Stimulated activated CD8-positive, alpha-beta memory T cell treated with anti-CD3 and anti-CD28 coated beads, Interleukin-4, amount 100 ng/mL, for 48 hours (primary cell): ENCODE measurements at regions not wholly inside any gene's neighbourhood (a gene's known extent, or its start where the extent isn't known, plus 50 kb on each side); places are given as distances from the start of the nearest gene placed in this dataset.
"Not testable (repeated sequence)": the region's sequence is repeated elsewhere in the genome, so short reads cannot be mapped to it uniquely, and the experiment has no call there.

ENCODE experiments used
- DNase-seq: peaks from one replicate; pipeline ENCODE4 v3.0.0-alpha.2; 2020

DNA sequence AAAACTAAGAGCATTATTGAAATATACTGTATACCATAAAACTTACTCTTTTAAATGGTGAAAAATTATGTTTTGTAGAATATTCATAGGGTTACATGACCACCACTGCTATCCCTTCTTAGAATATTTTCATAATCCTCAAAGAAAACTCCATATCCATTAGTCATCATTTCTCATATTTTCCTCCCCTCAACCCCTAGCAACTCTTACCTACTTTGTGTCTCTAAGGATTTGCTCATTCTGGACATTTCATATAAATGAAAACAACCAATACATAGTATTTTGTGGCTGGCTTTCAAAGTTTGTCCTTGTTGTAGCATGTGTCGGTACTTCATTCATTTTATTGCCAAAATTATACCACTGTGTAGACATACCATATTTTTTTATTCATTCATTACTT is 863.8 kb downstream of the KCNA4 start:
- DNase-seq: no peak

DNA sequence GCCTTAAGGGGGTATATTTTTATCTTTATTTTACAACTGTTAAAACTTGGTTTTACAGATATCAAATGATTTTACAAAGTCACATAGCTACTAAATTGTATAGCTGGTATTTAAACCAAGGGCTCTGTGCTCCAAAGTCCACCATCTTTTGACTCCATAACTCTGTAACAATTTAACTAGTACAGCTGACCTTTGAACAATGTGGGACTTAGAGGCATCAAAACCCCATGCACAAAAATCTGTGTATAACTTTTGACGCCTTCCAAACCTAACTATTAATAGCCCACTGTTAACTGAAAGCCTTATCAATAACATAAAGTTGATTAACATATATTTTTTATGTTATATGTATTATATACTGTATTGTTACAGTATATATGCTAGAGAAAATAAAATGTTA is 874.3 kb downstream of the KCNA4 start:
- not testable (repeated sequence) for DNase-seq

DNA sequence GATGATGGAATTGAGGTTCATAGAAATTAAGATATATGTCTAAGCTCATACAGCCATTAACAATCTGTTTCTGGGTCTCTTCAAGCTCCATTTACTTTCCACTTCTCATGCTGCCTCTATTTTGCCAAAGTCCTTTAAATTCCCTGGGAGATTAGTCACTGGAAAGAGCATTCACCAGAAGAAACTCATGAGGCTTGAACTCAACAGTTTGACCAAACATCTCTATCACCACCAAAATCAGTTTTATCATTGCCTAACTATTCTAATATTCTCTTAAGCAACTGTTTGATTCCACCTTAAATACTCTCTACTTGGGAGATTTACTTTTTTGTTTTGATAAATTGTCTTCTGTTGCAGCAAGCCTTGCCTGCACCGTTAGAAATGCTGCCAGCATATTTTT is 881.3 kb downstream of the KCNA4 start:
- no peak for DNase-seq

DNA sequence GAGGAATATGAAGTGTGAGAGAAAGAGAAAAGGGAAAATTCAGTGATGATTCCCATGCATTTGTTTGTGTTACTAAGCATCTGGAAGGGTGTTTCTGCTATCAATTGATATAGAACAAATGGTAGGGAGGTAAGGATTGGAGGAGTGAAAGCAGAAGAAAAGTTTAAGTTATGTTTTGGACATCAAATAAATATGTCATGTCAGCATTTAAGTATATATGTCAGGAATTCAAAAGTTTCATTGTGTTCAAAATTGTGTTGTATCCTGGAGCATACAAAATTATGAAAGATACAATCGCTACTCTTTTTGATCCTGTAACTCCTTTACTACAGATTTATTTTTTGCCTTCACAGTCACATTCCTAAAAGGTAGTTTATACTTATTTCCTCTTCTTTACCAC is 885.8 kb downstream of the KCNA4 start:
- DNase-seq: no peak

DNA sequence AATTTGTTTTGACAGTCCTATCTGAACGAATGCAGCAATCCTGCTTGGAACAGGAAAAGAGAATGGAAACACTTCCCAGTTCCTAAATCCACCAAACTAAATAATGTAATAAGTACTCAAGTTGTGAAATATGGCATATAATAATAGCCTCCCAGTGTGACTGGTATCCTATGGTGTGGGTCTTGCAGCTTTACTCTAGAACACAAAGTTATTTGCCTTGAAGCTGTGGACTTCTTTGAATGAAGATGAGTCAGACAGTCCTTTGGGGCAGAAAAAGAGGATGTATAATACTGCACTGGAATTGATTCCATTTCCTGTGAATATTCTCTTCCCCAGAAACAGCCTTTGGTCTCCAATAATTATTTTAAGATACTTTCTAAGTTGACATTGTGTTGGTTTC is 887.0 kb downstream of the KCNA4 start:
- DNase-seq: no peak

DNA sequence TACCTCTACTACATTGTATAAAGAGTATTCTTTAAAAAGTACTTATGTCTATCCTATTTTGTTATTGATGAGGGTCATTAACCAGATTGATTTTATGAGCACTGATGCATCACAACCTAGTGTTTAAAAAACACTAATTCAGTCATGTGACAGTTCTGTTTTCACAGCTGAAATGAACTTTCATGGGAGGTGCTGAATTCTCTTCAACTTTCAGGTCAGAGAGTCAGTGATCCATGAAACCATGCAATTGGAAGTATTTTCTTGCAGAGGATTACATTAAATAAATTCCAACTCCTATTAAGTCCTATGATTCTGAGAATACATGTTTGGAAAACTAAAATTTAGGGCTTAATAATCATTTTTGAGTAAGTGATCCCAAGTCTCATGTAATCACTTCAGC is 889.4 kb downstream of the KCNA4 start:
- no peak for DNase-seq

DNA sequence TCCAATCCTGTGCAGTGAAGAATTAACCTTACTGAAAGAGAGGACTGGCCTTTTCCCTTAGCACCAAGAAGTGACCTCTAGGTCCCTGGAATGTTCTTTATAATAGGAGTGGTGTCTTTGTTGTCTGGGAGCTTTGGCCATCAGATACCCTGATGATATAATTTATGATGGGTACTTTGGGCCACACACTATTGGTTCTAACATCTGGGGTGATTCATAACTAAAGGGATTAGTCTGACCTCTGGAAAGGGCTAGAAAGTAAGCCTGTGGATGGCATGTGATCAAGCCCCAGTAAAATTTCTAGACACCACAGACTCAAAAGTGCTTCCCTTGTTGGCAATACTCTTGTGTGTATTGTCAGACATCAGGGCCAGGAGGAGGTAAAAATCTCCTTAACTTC is 891.2 kb downstream of the KCNA4 start:
- no peak for DNase-seq

DNA sequence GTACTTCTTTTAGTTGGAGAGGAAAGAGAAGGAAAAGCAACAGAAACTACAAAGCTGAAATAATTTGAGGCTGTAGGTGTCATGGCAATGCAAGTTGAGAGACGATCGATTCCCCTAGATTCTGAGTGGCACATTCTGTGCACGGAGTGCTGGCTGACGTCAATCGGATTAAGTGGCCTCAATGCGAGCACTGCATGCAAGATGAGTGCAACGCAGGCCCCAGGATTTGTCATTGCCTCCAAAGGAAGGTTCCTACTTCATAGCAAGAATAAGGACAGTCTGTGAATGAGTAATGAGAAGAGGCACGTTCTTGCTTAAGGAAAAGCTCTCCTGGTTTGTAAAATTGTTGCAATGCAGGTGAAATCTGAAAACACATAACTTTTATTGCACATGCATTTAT is 892.4 kb downstream of the KCNA4 start:
- no peak for DNase-seq

DNA sequence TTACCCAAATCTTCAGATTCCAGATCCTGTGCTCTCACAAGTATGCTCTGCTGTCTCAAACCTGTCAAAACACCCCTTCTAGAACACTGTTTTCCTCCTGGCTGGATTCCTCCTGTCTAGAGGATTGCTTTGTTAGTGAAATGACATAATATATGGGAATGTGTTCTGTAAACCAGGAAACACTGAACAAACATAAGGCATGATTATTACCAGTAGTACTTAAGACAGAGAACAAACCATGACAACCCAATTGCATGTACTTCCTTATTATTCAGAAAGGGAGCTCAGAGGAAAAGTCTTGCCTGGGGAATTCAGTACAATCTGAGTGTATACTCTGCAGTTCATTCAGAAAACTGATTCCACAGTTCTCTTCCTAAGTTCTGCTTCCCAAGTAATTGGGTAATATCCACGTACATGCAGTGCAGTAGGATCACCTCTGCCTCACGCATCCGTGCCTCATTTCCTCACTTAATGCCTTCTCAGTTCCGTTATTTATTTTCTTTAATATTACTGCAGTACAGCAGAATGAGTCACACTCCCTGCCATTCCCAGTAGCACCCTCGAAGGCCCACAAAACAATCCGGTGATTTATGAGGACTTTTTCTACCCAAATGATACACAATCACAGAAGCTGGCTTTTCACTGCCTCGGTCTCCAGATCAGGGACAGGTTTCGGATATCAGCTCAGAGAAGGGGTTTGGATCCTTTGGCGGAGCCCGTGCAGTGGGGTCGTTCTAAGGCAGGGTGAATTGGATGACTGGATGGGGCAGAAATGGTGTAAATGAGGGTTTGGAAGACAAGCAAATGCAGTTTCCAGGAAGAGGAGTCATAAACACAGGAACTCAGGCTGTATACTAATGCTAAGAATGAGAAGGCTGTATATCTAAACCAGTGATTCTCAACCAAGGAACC is 896.9 kb downstream of the KCNA4 start:
- no peak for DNase-seq

DNA sequence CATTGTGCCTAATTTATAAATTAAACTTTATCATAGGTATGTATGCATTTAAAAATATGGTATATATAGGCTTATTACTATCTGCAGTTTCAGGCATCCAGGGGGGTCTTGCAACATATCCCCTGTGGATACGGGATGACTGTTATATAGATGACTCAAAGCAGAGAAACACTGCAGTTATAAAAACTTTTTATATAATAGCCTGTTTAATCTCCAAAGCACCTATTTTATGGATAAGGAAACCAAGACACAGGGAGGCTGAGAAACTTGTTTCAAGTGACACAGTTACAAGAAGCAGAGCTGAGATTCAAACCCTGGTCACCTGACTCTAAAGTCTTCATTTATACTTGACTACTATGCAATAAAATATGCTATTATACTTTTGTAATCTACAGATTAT is 897.7 kb downstream of the KCNA4 start:
- no peak for DNase-seq

DNA sequence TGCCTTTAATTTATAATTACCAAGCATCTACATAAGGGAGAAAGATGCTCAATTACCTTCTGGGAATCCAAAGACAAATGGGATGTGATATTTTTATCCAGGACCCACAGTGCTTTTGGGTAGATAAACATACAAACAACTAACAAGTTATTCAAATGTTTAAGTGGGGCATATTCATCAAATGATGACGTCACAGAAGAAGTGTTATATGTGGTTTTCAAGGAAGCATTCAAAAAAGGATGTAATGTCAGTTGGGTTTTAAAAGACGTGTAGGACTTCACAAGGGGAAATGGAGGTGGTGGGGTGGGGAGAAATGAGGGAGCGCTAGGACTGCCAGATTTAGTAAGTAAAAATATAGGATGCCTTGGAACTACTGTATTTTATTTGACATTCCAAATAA is 915.9 kb downstream of the KCNA4 start:
- no peak for DNase-seq

DNA sequence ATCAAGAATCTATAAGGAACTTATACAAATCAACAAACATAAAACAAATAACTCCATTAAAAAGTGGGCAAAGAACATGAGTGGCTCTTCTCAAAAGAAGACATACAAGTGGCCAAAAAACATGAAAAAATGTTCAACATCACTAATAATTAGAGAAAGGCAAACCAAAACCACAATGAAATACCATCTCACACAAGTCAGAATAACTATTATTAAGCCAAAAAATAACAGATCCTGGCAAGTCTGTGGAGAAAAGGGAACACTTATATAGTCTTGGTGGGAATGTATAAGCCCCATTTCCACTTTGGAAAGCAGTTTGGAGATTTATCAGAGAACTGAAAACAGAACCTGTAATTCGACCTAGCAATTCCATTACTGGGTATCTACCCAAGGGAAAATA is 921.0 kb downstream of the KCNA4 start:
- DNase-seq: no peak

DNA sequence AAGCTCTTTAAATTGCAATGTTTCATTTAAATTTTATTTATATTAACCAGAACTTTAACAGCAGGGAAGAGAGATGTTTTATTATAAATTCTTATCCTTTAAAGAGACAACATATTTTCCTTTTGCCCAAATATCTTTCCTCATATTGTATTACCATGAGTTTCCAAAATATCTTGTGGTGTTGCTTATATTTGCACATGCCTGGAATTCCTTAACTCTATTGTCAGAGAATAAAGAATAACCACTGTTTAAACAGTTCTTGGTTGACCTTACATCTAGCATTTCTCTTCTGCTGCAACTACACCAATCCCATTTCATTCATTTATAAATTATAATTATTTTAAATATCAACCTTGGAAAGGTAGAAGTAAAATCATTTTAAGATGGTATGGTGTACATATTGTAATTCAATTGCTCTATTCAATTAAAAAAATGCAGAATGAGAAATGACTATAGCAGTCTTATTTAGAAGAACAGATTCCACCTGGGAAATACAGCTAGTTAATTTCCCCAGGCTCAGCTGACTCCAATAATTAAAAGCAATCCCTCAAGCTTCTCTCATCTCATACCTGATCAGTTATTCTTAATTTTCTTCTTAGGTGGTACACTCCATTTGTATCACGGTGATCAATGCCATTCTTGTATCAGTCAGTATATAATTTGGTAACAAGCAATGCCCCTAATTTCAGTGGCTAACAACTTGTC is 923.3 kb downstream of the KCNA4 start:
- no peak for DNase-seq

DNA sequence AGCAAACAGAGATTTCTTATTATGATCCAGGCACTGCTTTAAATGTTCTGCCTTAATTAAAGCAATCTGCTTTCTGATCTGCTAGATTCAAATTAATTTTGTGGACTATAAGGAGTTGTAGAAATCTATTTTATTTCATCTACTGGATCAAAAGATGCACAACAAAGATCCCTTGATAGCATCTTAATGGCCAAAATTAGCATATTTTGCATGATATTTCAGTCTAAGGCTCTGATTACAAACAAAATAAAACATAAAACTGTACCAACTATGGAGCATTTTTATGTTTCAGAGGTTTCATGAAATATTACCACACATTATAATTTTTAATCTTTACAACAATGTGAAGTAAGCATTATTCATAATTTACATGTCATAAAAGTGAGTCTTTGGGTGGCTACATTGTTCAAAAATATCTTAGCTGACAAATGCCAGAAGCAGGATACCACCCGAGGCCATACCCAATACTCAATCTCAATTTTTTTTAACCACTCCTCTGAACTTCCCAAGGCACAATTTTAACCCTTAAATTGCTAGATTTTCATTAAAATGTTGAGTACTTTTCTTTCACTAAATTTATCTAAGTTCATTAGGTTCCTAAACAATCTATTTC is 929.5 kb downstream of the KCNA4 start:
- DNase-seq: no peak

DNA sequence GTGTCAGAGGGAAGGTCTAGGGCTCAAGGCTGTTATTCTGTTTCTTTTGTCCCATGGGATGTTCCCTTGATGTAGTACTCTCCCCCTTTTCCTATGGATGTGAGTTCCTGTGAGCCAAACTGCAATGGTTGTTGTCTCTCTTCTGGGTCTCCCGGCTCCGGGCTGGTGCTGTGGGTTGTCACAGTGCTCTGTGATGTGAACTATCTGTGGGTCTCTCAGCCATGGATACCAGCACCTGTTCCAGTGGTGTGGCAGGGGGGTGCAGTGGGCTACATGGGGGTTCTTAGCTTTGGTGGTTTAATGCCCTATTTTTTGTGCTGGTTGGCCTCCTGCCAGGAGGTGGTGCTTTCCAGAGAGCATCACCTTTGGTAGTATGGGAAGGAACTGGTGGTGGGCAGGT is 941.1 kb downstream of the KCNA4 start:
- no peak for DNase-seq

DNA sequence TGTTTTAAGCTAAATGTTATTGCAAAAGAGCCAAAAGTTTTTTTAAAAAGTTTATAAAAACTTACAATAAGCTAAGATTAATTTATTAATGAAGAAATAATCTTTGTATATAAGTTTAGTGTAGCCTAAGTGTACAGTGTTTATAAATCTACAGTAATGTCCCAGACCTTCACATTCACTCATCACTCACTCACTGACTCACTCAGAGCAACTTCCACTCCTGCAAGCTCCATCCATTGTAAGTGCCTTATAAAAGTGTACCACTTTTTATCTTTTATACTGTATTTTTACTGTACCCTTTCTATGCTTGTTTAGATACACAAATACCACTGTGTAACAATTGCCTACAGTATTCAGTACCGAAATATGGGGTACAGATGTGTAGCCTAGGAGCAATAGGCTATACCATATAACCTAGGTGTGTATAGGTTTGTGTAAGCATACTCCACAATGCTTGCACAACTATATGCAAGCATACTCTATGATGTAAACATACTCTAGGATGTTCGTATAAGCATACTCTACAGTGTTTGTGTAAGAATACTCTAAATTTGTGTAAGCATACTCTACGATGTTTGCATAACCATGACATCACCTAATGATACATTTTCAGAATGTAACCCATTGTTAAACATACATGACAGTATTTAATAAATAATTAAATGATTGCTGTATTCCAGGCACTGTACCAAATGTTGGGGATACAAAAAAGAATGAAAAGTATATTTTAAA is 953.0 kb downstream of the KCNA4 start:
- no peak for DNase-seq

DNA sequence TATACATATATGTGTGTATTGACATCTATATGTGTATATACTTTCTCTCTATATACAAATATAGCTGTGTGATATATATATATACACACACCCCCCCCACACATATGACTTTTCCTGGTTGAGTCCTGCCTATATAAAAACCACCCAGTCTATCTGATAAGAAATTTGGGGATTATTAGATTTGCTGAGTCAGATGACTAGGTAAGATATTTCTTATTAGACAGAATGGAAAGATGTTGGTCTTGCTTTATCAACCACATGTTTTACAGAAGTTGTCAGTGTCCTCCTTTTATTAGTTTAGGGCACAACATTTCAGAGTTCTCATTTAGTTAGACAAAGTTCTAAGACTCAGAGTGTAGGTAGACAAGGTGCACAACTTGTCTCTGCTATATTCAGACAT is 953.3 kb downstream of the METTL15 start:
- DNase-seq: no peak

DNA sequence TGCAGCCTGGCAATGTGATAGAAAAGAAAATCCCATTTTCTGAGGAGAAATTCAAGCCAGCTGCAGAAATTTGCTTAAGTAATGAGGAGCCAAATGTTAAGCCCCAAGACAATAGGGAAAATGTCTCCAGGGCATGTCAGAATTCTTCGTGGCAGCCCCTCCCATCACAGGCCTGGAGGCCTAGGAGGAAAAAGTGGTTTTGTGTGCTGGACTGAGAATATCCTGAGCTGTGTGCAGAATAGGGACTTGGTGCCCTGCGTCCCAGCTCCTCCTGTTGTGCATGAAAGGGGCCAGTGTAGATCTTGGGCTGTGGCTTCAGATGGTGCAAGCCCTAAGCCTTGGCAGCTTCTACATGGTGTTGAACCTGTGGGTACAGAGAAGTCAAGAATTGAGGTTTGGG is 948.3 kb downstream of the METTL15 start:
- DNase-seq: not testable (repeated sequence)

DNA sequence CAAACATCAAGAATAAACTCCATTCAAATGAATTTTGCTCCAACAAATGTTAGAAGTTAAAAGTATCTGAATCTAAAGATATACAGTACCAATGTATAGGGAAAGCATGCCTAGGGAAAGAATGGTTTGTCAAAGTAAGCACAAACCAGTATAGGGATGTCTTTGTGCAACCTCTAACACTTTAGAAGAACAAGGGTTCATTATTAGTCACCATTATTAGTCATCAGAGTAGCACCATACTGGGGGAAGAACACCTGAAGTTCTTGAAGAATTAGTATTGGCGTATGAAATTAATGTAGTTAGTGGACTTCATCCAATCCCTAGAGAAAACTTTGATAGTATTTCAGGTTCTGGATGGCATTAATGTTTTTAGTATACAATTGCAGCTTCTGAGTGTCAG is 943.7 kb downstream of the METTL15 start:
- DNase-seq: no peak

DNA sequence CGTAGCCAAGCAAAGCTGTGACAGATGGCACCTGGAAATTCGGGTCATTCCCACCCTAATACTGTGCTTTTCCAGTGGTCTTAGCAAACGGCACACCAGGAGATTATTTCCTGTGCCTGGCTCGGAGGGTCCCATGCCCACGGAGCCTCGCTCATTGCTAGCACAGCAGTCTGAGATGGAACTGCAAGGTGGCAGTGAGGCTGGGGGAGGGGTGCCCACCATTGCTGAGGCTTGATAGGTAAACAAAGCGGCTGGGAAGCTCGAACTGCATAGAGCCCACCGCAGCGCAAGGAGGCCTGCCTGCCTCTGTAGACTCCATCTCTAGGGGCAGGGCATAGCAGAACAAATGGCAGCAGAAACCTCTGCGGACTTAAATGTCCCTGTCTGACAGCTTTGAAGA is 942.8 kb downstream of the METTL15 start:
- DNase-seq: not testable (repeated sequence)

DNA sequence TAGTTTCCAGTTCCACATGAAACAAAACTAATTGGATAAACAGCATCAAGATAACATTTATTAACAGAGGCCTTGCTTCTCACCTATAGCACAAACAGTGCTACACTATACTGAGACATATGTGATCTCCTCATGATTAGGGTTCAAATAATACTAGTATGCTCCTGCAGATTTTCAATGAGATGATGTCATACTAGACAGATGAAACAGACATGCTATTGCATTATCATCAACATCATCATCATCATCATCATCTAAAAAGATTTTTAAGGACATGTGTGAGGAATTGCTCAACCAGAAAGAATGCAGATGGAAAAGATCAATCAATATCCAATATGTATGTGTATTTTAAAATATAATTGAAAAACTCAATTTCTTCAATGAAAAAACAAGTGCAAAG is 932.3 kb downstream of the METTL15 start:
- no peak for DNase-seq

DNA sequence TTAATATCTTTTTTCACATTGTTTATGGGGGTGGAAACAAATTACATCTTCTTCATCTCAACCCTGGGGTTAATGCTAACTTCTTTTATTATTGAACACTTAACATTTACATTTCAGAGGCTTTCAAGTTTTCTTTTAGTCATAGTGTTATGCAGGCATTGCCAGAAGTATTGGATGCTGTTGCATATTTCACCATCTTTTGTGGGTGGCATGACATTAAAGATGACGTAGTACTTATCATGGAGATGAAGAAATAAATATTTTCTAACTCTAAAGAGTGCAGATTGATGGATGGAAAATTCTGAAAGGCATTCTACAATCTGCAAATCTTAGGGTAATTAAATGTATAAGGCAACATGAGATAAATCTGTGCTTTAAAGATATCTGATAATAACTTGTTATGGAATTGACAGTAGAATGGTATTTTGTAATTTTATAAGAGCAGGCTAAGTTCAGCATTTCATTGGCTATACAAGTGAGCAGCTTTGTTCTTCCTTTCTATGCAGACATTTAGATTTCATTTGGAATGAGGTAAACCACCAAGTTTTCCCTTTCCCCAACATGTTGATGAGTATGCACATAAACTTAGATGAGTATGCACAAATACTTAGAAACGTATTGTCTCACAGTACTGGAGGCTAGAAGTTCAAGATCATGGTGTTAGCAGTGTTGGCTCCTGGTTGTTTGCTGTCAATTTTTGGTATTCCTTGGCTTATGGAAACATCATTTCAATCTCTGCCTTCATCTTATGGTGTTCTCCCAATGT is 924.4 kb downstream of the METTL15 start:
- no peak for DNase-seq

DNA sequence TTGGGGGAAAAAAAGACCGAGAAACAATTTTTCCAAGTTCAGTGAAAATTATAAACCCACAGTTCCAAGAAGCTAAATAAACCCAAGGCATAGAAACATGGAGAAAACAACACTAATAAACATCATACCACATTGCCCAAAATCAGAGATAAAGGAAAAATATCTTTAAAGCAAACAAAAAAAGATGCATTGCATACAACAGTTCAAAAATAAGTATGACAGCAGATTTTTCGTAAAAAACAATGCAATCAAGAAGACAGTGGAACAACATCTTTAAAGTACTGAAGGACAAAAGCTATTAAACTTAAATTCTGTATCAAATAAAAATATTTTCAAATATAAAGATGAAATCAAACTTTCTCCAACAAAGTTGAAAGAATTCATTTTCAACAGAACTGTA is 921.3 kb downstream of the METTL15 start:
- DNase-seq: no peak
